ENCODE measurements at regions not wholly inside any gene's neighbourhood (a gene's known extent, or its start where the extent isn't known, plus 50 kb on each side); places are given as distances from the start of the nearest gene placed in this dataset.

GRCh38 chr4:130044788-130045531 is 949.0 kb downstream of the C4orf33 start:
- no peak for TF ChIP-seq CTCF (conservative IDR thresholded peaks at IDR 0.05)
- H3K27ac ChIP-seq, result no peak overlapping the region

- no peak for TF ChIP-seq CTCF (conservative IDR thresholded peaks at IDR 0.05)
- no peak overlapping the region for H3K27ac ChIP-seq
Observed at GRCh38 chr4:130053723-130054122, 957.8 kb downstream of the C4orf33 start.

GRCh38 chr4:130054908-130055307 is 959.0 kb downstream of the C4orf33 start:
- TF ChIP-seq CTCF (conservative IDR thresholded peaks at IDR 0.05), result no peak
- H3K27ac ChIP-seq, result no peak overlapping the region

GRCh38 chr4:130056286-130056685 is 960.3 kb downstream of the C4orf33 start:
- TF ChIP-seq CTCF (conservative IDR thresholded peaks at IDR 0.05), result no peak
- H3K27ac ChIP-seq, result no peak overlapping the region

- no peak for TF ChIP-seq CTCF (conservative IDR thresholded peaks at IDR 0.05)
Observed at GRCh38 chr4:130064471-130064870, 968.5 kb downstream of the C4orf33 start.

GRCh38 chr4:130067419-130067818 is 971.5 kb downstream of the C4orf33 start:
- H3K27ac ChIP-seq, result no peak overlapping the region
- TF ChIP-seq CTCF (conservative IDR thresholded peaks at IDR 0.05), result no peak

More at GRCh38 chr4:130064471-130064870, 968.5 kb downstream of the C4orf33 start:
- H3K27ac ChIP-seq, result no peak overlapping the region

GRCh38 chr4:130068072-130068471 is 972.1 kb downstream of the C4orf33 start:
- TF ChIP-seq CTCF (conservative IDR thresholded peaks at IDR 0.05), result no peak
- no peak overlapping the region for H3K27ac ChIP-seq

Measured in VCaP (cell line).